8988T (cell line): ENCODE measurements at regions not wholly inside any gene's neighbourhood (a gene's known extent, or its start where the extent isn't known, plus 50 kb on each side); places are given as distances from the start of the nearest gene placed in this dataset.

Source experiments
- DNase-seq: peaks from one replicate; pipeline ENCODE4 v3.0.0; 2011

GRCh38 chr2:190786404-190787166 is 94.0 kb upstream of the GLS start:
- DNase-seq: no peak

- DNase-seq: no peak
Observed at GRCh38 chr2:190787743-190788235, 92.8 kb upstream of the GLS start.

- no peak for DNase-seq
Observed at GRCh38 chr2:190789074-190790004, 91.3 kb upstream of the GLS start.

GRCh38 chr2:190791347-190791975 is 89.2 kb upstream of the GLS start:
- no peak for DNase-seq

GRCh38 chr2:190791976-190792575 is 88.5 kb upstream of the GLS start:
- no peak for DNase-seq

GRCh38 chr2:190792956-190793888 is 87.4 kb upstream of the GLS start:
- DNase-seq: no peak

GRCh38 chr2:190794377-190794776 is 86.2 kb upstream of the GLS start:
- no peak for DNase-seq

- DNase-seq: no peak
Observed at GRCh38 chr2:190794790-190795189, 85.8 kb upstream of the GLS start.

- no peak for DNase-seq
Observed at GRCh38 chr2:190795686-190796085, 84.9 kb upstream of the GLS start.

GRCh38 chr2:190799999-190800398 is 80.6 kb upstream of the GLS start:
- DNase-seq: no peak

GRCh38 chr2:190800528-190800927 is 80.1 kb upstream of the GLS start:
- no peak for DNase-seq

GRCh38 chr2:190802129-190802528 is 78.5 kb upstream of the GLS start:
- DNase-seq: no peak

- no peak for DNase-seq
Observed at GRCh38 chr2:190802626-190803209, 77.9 kb upstream of the GLS start.

GRCh38 chr2:190804182-190804795 is 76.3 kb upstream of the GLS start:
- no peak for DNase-seq

GRCh38 chr2:190805126-190805525 is 75.5 kb upstream of the GLS start:
- DNase-seq: no peak

- no peak for DNase-seq
Observed at GRCh38 chr2:190805843-190806242, 74.8 kb upstream of the GLS start.

GRCh38 chr2:190807886-190808285 is 72.7 kb upstream of the GLS start:
- DNase-seq: no peak

- no peak for DNase-seq
Observed at GRCh38 chr2:190809139-190809764, 71.4 kb upstream of the GLS start.

- no peak for DNase-seq
Observed at GRCh38 chr2:190809876-190810525, 70.6 kb upstream of the GLS start.
